DMS114 treated with DMSO at 0.1 percent for 48 hours (cell line): ENCODE measurements at regions not wholly inside any gene's neighbourhood (a gene's known extent, or its start where the extent isn't known, plus 50 kb on each side); places are given as distances from the start of the nearest gene placed in this dataset.
"Not testable (repeated sequence)": the region's sequence is repeated elsewhere in the genome, so short reads cannot be mapped to it uniquely, and the experiment has no call there.

Experiments used
- DNase-seq: peaks from one replicate; lab custom pipeline; 2025; ENCODE audit not compliant: unreplicated experiment; lab: John Stamatoyannopoulos, UW

DNA sequence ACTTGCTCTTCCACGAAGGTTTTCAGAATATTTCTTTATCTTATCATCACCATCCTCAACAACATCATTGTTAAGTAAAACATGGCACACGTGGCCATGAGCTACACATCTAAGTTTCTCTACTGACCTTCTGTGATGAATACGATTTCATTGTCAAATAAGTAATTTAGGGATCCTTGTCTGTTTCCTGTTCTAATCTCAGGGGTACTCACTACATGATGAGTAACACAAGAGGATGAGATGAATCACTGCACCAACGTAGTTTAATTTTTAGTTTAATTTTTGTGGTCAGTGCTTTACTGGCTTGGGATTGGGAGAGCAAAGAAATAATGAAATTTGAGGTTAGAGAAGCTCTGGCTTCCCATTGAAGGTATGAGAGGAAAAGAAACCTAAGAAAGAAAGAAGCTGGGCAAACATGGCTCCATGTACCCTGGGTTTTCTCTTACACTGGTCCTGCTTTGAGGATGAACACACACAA is 461.9 kb upstream of the KLF6 start:
- DNase-seq, result no peak

DNA sequence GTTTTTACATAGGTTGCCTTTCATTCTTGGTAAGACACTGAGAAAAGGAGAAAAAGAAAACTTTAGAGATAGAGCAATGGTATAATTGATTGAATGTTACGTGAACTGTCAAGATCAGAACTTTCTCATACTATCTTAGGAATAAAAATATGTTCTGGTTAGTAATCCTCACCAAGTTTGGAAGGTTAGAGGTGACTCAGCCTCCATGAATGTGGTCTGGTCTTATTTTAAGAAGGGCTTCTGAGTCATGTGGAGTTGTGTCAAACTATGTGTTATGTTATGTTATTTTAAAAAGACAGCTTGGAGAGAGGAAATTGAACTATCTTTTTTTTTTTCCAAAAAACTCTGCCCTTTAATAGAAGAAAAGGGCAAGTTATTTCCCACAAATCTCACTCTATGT is 458.6 kb upstream of the KLF6 start:
- no peak for DNase-seq

DNA sequence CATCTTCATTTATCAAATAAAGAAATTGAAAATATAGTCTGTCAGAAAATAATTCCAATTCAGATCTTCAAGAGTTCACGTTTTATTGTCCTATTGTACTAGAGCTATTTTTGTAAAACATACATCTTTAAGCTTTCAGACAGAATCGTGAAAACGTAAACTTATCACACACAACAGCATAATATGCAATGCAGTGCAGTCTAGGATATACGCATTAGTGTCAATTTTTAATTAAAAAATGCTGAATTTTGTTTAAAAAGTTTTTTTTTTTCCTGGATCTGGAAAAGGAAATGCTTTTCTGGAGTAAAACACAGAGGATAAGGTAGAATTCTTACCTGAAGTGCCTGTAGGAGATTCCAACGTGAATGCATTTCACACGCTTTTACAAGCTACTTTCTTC is 458.2 kb upstream of the KLF6 start:
- DNase-seq, result no peak

DNA sequence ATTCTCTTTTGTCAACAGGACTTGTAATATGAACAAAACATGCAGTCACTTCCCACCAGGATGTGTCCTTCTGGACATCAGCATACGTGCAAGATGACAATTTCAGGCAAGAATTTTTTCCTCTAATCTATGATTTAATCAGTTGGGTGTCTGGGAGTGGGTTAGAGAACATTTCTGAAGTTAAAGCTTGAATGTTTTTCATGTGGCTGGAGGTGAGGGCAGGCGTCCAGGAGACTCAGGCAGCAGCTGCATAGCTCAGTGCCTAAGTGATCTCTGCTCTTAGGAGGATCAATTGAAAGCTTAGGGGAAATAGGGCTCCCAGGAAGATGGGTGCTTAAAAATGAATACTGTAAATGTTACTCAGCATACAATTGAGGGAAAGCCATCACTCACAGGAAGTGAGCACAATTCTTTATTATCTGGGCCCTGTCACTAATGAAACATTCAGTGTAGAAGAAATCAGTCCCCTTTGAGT is 457.6 kb upstream of the KLF6 start:
- no peak for DNase-seq

DNA sequence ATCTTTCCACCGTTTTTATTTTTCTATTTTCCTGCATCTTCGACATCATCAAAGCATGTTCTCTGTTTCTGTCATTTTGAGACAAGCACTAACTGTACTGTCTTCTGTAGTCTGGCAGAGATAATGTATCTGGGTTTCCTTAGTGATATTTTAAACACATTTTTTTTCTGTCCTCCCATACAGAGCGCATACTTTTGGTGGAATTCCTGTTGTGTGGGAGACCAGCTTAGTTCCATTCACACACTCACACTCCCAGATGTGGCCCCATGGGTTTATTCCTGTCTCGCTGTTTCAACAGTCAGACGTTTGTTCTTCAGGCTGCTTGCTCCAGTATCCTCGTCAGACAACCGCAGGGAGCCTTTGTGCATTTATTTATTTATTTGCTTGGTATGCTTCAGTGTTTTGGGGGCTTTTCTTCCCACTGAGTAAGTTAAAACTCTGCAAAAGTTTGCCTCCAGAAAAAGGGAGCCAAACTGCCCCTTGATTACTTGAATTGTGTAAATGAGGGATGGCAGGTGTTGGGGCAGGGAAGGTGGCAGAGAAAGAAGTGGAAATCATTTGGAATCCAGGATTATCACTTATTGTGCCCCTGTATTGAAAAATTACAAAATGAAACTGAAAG is 456.8 kb upstream of the KLF6 start:
- DNase-seq, result no peak

DNA sequence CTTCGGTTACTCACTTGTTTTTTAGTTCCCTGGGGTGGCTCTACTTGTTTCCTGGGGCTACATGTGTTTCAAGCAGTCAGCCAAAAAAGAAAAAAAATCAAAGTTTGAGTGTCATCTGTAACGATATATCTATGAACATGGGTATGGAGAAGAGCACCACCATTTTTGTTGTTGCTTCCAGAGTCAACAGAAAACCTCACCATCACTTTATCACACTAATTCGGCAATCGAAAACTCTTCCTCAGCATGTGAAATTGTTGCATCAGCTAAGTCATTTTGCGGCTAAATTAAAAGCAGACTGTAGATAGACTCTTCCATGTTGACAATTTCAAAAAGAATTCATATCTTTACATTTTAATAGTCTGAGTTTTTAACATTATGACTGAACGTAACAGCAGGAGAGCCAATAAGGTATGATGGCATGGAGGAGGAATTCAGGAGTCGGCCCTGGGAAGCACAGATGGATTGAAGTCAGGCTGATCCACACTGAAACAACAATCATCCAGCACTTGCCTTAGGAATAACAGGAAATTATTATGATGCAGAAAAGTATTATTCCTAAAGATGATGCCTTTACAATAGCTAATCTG is 455.7 kb upstream of the KLF6 start:
- no peak for DNase-seq

DNA sequence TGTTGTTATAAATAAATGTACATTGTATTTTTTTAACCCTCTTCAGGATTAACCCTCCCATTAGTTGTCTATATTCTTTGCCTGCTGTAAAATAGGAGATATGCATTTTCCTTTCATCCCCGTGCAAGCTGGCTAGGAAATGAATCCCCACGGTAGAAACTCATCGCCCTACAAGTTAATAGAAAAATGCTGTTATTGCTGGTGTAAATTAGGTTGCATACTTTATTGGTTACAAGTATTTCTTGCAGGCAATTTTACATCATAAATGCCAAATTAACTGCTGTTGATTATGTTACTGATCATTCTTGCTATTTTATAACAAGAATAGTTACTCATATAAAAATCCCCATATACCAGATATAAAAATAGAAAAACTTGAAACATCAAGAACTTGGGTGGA is 454.2 kb upstream of the KLF6 start:
- DNase-seq, result no peak

DNA sequence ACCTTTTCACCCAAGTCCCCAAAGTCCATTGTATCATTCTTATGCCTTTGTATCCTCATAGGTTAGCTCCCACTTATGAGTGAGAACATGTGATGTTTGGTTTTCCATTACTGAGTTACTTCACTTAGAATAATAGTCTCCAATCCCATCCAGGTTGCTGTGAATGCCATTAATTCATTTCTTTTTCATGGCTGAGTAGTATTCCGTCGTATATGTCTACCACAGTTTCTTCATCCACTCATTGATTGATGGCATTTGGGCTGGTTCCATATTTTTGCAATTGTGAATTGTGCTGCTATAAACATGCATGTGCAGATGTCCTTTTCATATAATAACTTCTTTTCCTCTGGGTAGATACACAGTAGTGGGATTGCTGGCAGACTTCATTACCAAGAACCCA is 451.9 kb upstream of the KLF6 start:
- DNase-seq, result not testable (repeated sequence)

DNA sequence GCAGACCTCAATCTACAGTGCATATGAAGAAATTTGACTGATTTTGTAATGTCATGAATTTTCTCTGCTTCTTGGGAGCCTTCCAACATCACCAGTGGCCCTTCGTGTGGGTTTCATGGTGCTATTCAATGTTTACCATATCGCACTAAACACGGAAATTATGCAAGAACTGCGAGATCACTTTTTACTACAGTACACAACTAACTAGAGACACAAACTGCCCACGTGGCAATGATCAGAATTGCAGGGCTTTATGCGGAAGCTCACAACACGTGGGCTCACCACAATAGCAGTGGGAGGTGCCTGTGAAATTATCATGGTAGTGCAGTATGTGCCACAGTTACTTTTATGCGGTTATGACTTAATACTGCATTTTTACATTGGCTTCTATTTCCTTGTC is 449.7 kb upstream of the KLF6 start:
- no peak for DNase-seq

DNA sequence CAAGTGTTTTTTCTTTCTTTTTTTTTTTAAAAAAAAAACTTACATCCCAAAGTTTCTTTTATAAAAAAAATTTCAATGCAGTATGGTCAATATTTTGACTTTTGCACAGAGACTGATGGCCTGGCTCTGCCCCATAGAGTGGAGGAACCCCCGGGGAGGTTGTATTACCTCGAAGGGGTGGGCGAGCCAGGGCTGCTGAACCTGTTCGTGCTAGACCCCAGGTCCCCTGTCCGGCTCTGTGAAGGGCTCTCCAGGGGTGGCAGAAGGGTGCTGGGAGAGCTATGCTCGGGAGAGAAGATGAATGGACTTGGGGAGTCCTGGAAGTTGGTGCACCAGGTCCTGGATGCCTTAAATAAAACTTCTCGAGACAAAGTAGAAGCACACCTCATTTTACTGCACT is 446.4 kb upstream of the KLF6 start:
- DNase-seq, result no peak

DNA sequence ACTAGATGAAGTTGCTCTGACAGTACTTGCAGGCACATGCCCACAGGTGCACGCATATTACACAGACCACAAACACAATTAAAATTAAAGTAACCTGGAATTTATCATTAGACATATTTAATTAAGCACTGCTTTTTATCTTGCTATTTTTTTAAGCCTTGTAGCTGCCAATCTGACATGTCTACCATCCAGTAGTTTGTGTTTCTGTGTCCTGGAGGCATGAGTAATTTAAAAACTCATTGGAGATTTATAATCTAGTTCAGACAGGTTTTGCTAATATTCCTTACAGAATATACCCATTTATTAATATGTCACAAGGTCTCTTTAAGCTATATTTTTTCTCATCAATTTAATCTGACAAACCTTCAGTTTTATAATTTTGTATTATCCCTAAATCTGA is 445.0 kb upstream of the KLF6 start:
- no peak for DNase-seq

DNA sequence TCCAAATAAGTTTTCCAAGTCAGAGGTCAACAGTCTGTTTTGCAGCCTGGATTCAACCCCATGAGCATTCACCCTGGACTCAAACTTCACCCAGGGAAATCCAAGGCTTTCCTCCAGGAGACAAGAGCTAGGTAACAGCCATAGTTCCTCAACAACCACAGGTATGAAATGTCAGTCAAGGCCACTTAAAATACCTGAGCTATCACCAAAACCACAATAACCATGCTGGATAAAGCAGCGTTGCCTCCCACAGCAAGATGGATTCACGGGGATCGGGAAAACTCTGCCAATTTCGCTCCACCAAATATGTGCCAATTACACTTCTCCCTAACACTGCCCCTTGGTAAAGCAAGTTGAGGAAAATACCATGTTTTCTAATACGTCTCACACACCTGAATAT is 444.1 kb upstream of the KLF6 start:
- no peak for DNase-seq

DNA sequence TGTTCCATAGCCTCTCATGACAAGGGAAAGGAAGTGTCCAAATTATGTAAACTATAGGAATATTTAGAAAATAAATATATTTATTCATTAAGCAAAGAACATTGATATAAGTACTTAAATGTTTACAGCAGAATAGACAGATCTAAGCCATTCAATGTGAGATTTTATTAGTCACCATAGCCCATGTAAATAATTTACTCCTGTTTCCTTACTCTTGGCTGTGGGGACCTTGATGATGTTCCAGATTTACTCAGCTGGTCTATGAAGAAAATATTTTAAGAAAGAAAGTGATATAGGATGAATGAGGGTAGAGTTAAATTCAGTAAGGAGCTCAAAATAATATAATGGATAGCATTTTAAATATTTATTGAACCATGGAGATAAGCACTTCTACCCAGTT is 442.6 kb upstream of the KLF6 start:
- no peak for DNase-seq

DNA sequence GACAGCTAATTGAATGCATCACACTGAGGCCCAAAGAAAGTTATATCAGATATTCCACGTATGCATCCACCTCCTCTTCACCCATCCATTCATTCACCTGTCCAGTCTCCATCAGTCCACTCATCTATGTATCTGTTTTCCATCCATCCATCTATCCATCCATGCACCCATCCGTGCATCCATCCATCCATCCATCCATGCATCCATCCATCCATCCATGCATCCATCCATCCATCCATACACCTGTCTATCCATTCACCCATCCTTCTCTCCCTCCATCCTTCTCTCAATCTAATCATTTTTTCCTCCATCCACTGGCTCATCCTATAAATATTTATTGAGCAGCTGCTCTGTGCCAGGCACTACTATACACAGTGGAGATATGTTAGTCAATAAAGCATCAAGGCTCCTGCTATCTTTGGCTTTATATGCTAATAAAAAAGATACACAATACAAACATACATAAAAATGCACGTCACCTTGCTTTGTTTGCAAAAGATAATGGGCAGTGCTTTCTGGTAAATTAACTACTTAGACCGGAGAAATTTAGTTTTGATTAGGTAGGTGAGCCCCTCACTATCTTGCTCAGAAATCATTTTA is 442.0 kb upstream of the KLF6 start:
- DNase-seq, result no peak

DNA sequence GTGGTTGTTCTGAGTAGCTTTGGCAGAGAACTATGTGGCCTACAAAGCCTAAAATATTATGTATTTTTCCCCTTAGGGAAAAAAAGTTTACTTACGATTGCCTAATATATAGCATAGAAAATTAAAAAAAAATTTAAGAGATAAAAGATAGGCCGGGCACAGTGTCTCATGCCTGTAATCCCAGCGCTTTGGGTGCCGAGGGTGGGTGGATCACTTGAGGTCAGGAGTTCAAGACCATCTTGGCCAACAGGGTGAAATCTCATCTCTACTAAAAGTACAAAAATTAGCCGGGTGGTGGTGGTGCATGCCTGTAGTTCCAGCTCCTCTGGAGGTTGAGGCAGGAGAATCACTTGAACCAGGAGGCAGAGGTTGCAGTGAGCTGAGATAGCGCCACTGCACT is 439.2 kb upstream of the KLF6 start:
- DNase-seq, result no peak

DNA sequence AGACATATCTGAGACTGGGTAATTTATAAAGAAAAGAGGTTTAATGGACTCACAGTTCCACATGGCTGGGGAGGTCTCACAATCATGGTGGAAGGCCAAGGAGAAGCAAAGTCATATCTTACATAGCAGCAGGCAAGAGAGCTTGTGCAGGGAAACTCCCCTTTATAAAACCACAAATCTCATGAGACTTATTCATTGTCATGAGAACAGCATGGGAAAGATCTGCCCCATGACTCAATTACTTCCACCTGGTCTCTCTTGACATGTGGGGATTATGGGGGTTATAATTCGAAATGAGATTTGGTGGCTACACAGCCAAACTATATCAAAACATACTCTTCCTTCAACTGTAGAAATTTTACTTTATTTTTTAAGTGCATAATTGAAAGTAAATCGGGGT is 436.3 kb upstream of the KLF6 start:
- DNase-seq, result not testable (repeated sequence)

DNA sequence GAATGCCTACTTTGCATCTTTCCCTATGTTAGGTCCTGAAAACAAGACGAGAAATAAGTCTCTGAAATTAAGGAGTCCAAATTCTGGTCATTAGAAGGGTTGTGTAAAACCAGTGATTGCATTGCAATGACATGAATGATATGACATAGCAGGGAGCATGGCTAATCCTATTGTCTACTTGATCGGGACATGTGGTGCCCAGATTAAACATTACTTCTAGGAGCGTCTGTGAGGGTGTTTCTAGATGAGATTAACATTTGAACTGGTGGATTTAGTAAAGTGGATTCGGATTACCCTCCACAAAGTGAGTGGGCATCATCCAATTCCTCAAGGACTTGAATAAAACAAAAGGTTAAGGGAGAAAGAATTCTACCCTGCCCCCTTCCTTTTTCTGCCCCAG is 434.9 kb upstream of the KLF6 start:
- DNase-seq, result no peak

DNA sequence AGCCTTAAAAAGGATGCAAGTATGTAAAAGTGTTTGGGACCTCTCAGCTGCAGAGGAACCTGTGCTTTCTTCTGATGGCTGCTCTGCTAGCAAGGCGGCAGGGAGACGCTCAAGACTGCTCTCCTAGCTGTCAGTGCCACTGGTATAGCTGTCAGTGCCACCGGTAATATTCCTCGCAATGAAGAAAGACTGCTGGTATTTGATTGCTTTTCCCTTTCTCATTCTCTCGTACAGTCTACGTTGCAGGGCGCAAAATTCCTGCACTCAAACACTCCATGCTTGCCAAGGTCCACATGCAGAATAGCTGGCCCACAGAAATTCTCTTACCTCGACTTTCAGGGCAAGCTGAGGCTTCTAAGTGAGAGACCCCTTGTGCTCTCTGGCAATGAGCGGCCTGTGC is 432.6 kb upstream of the KLF6 start:
- DNase-seq, result no peak

DNA sequence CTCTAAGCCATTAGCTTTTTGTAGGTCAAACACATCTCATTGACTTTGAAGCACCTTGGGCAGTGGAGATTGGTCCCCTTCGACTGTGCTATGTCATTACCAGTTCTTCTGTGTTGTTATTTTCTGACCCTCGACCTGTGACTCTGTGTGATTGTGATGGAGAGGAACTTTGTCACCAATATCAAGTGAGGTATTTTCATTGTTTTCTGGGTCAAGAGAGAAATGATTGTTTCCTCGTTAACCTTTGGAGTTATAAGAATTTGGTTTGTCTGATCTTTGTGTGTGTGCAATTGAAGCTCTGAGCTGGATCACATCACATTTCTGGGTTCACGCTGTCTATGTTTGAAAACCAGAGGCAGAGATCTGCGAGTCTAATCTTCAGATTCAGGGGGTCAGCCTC is 432.2 kb upstream of the KLF6 start:
- DNase-seq, result no peak

DNA sequence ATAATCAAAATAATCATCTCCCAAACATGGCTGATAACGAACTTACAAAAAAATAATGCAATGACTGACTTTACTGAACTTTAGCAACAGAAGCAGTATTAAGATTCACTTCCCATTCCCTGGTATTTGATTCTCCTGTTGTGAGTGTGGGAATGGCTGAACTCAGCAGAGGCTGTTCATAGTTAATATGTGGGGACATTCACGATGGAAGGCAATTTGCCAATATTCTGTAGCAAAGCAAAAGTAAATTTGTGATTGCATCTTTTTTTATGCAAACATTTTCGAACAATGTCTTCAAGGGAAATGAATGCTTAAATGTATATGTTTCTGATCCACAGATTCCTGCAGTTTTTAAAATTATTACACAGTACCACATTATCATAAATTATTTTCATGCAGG is 431.7 kb upstream of the KLF6 start:
- DNase-seq, result no peak

DNA sequence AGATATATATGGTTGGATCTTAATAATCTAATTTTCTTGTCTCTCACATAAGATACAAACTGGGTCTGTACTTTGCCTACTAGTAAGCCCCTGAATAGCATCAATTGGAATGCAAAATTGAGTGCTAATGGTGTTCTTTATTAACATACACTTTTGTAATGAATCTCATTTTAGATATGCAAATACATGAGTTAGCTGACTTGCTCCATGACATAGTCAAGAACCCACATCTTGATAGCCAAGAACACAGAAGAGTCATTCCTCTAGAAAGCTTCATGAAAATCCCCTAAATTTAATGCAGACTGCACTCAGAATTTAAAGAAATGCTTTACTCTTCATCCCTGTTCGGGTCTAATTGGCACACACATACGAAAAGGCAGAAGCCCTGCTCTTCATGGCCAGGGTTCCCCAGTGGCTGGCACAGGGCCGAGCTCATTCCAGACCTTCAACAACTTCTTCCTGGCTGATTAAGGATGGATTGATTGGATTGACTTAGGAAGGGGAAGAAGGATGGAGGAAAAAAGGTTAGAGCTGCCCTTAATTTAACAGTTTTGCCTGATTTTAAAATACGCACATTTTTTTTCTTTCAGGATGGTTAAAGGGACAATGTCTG is 431.1 kb upstream of the KLF6 start:
- no peak for DNase-seq

DNA sequence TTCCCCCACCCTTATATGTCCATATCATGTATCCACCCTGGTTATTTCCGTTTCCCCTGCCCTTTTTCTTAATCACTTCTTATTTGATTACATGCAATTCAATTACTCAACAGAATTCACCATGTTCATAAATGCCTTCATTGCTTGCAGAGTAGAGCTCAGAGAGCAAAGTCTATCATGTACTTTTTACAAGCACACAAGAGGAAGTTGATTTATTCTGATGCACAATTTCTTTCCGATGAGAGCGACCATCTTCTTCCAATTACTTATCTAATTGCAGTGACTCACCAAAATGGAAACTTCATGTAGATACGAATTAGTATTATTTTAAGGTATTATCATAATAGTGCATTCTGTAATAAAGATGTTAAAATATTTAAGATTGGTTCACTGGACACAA is 430.5 kb upstream of the KLF6 start:
- DNase-seq, result no peak
